Peyer's patch (tissue), 4 donors: ENCODE measurements at regions not wholly inside any gene's neighbourhood (a gene's known extent, or its start where the extent isn't known, plus 50 kb on each side); places are given as distances from the start of the nearest gene placed in this dataset.

Experiments
- DNase-seq, 3 donors: peaks; one replicate each; pipeline ENCODE4 v3.0.0-alpha.2; 2017 to 2019
- H3K27ac ChIP-seq, 4 donors: fragments of 200-600 bp; sonication (generic); one replicate each; pipeline ENCODE4 v1.5.1; 2016 to 2019
- H3K27me3 ChIP-seq, 2 donors: fragments of 200-600 bp; sonication (generic); one replicate each; pipeline ENCODE4 v1.5.1; 2019
- H3K36me3 ChIP-seq, 3 donors: fragments of 200-600 bp; sonication (generic); one replicate each; pipeline ENCODE4 v1.5.1; 2016 to 2019
- H3K4me1 ChIP-seq, 4 donors: fragments of 200-600 bp; sonication (generic); one replicate each; pipeline ENCODE4 v1.5.1; 2016 to 2019
- H3K4me3 ChIP-seq, 4 donors: fragments of 200-600 bp; sonication (generic); 1 replicate in 3 of 4; 2 replicates in 1 of 4; pipeline ENCODE4 v1.5.1; 2016 to 2019; ENCODE audit warnings: mild to moderate bottlenecking in 1 of 4
- H3K9me3 ChIP-seq, 4 donors: fragments of 200-600 bp; sonication (generic); one replicate each; pipeline ENCODE4 v1.5.1; 2016 to 2019; ENCODE audit warnings: mild to moderate bottlenecking in 1 of 4
- CTCF ChIP-seq, 6 experiments: fragments of 450-650 bp in 4 of 6; fragments of 200-600 bp in 2 of 6; sonication (generic) in 1 of 6; IDR thresholded peaks; one replicate each; pipeline ENCODE4 v1.5.1; 2017 to 2019; ENCODE audit warnings: antibody characterized with exemption in 6 of 6, mild to moderate bottlenecking in 3 of 6, moderate library complexity in 1 of 6
- POLR2A ChIP-seq, 2 donors: fragments of 450-650 bp; IDR thresholded peaks; one replicate each; pipeline ENCODE4 v1.5.1; 2017; ENCODE audit warnings: antibody characterized with exemption in 2 of 2, mild to moderate bottlenecking in 2 of 2, moderate library complexity in 2 of 2

- Histone ChIP-seq H3K9me3 (peaks cover 0 to 4% (median 0%) of the 10 kb centered on the region in 4 donors), H3K27me3 (no peaks in the 10 kb centered on the region), H3K36me3 (no peaks in the 10 kb centered on the region), H3K27ac (no peak overlapping the region), H3K4me3 (no peak overlapping the region), H3K4me1 (no peaks in the 10 kb centered on the region)
- no peak for DNase-seq
- TF ChIP-seq POLR2A (IDR thresholded peaks at IDR 0.05) (no peak), CTCF (IDR thresholded peaks at IDR 0.05) (no peak)
These were observed 69.7 kb downstream of the SKA1 start for GRCh38 chr18:50444539-50444938.

GRCh38 chr18:50446629-50447028 lies 71.8 kb downstream of the SKA1 start:
- Histone ChIP-seq H3K4me1 (no peaks in the 10 kb centered on the region), H3K27me3 (no peaks in the 10 kb centered on the region), H3K27ac (no peak overlapping the region), H3K9me3 (peaks cover 0 to 4% (median 0%) of the 10 kb centered on the region in 4 donors), H3K4me3 (no peak overlapping the region), H3K36me3 (no peaks in the 10 kb centered on the region)
- no peak for TF ChIP-seq CTCF (IDR thresholded peaks at IDR 0.05)
- no peak for TF ChIP-seq POLR2A (IDR thresholded peaks at IDR 0.05)
- no peak for DNase-seq

GRCh38 chr18:50447102-50447741 lies 72.4 kb downstream of the SKA1 start:
- no peak for TF ChIP-seq POLR2A (IDR thresholded peaks at IDR 0.05)
- TF ChIP-seq CTCF (IDR thresholded peaks at IDR 0.05) = no peak
- no peak overlapping the region for H3K4me3 ChIP-seq
- no peaks in the 10 kb centered on the region for H3K36me3 ChIP-seq
- no peak overlapping the region for H3K27ac ChIP-seq
- H3K9me3 ChIP-seq = peaks cover 0 to 4% (median 0%) of the 10 kb centered on the region in 4 donors
- DNase-seq = no peak
- no peaks in the 10 kb centered on the region for H3K4me1 ChIP-seq
- H3K27me3 ChIP-seq = no peaks in the 10 kb centered on the region

GRCh38 chr18:50447952-50448351 lies 73.1 kb downstream of the SKA1 start:
- Histone ChIP-seq H3K27me3 (no peaks in the 10 kb centered on the region), H3K4me3 (no peak overlapping the region), H3K36me3 (no peaks in the 10 kb centered on the region), H3K27ac (no peak overlapping the region), H3K9me3 (peaks cover 0 to 4% (median 0%) of the 10 kb centered on the region in 4 donors), H3K4me1 (no peaks in the 10 kb centered on the region)
- DNase-seq = no peak
- TF ChIP-seq CTCF (IDR thresholded peaks at IDR 0.05) (no peak), POLR2A (IDR thresholded peaks at IDR 0.05) (no peak)

- TF ChIP-seq CTCF (IDR thresholded peaks at IDR 0.05) (no peak), POLR2A (IDR thresholded peaks at IDR 0.05) (no peak)
These were observed 76.4 kb downstream of the SKA1 start for GRCh38 chr18:50451100-50451842.

More at GRCh38 chr18:50451100-50451842, 76.4 kb downstream of the SKA1 start:
- Histone ChIP-seq H3K9me3 (no peaks in the 10 kb centered on the region), H3K27me3 (no peaks in the 10 kb centered on the region), H3K36me3 (no peaks in the 10 kb centered on the region), H3K4me1 (no peaks in the 10 kb centered on the region), H3K27ac (no peak overlapping the region), H3K4me3 (no peak overlapping the region)
- DNase-seq = no peak
